Hepatocyte (in vitro differentiated cells): ENCODE measurements at regions not wholly inside any gene's neighbourhood (a gene's known extent, or its start where the extent isn't known, plus 50 kb on each side); places are given as distances from the start of the nearest gene placed in this dataset.

Experiments used
- CTCF ChIP-seq: fragments of 200-600 bp; sonication (generic); IDR thresholded peaks from 2 replicates; pipeline ENCODE4 v1.5.1; 2016; ENCODE audit warnings: antibody characterized with exemption, mild to moderate bottlenecking; ENCODE audit not compliant: poor library complexity
- EZH2 ChIP-seq: fragments of 200-600 bp; sonication (generic); IDR thresholded peaks from 2 replicates; pipeline ENCODE4 v1.6.1; 2016; ENCODE audit warnings: antibody characterized with exemption, mild to moderate bottlenecking, borderline replicate concordance

- TF ChIP-seq EZH2 (no peak), CTCF (no peak)
These were observed 83.7 kb upstream of the KDM7A start for GRCh38 chr7:140260352-140261104.
